ENCODE measurements at regions not wholly inside any gene's neighbourhood (a gene's known extent, or its start where the extent isn't known, plus 50 kb on each side); places are given as distances from the start of the nearest gene placed in this dataset.

GRCh38 chr15:94701281-94701985 lies 470.1 kb downstream of the MCTP2 start:
- no peak for DNase-seq
- Histone ChIP-seq H3K4me1 (ENCODE audit: insufficient read depth, low read length) (no peaks in the 10 kb centered on the region), H4K20me1 (ENCODE audit: insufficient read depth, low read length) (no peaks in the 10 kb centered on the region), H3K4me3 (ENCODE audit: low read depth in 1 of 2, low read length in 2 of 2) (no peak overlapping the region), H3K27me3 (ENCODE audit: insufficient read depth, low read length, poor library complexity) (peaks cover 8% of the 10 kb centered on the region), H2AFZ (ENCODE audit: low read depth, low read length) (no peak overlapping the region), H3K27ac (ENCODE audit: low read length) (no peak overlapping the region), H3K79me2 (ENCODE audit: insufficient read depth, low read length) (no peaks in the 10 kb centered on the region), H3K9ac (ENCODE audit: low read depth, low read length) (no peak overlapping the region), H3K36me3 (ENCODE audit: insufficient read depth, low read length) (no peaks in the 10 kb centered on the region), H3K9me3 (ENCODE audit: insufficient read depth, low read length, severe bottlenecking) (no peaks in the 10 kb centered on the region), H3K4me2 (ENCODE audit: insufficient read depth, low read length) (no peak overlapping the region)
- no peak for ATAC-seq (ENCODE audit: insufficient read depth, low read depth)
- TF ChIP-seq CTCF (IDR thresholded peaks at IDR 0.05; ENCODE audit: borderline replicate concordance, extremely low read depth, low read length, poor library complexity, severe bottlenecking) (no peak), EZH2 (IDR thresholded peaks at IDR 0.05; ENCODE audit: borderline replicate concordance, low read depth, low read length, severe bottlenecking) (no peak)

DNA sequence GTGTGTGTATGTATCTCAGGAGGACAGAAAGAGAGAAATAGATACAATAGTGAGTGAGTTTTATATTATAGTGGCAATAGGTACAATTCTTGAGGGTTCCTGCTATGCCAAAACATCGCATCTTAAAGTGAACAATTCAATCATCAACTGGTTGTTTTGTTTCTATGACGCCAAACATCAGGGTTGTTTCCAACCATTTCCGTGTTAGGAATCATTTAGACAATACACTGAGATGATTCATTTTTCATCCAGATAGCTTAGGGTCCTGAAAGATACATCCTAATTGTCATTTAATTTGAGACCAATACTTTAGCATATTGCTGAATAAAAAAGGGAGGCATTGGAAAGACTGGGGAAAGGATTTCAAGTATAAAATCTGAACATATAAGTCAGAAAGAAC lies 472.2 kb downstream of the MCTP2 start:
- Histone ChIP-seq H2AFZ (ENCODE audit: low read depth, low read length) (no peak overlapping the region), H3K4me2 (ENCODE audit: insufficient read depth, low read length) (no peak overlapping the region), H3K79me2 (ENCODE audit: insufficient read depth, low read length) (no peaks in the 10 kb centered on the region), H3K4me1 (ENCODE audit: insufficient read depth, low read length) (no peaks in the 10 kb centered on the region), H4K20me1 (ENCODE audit: insufficient read depth, low read length) (no peaks in the 10 kb centered on the region), H3K9ac (ENCODE audit: low read depth, low read length) (no peak overlapping the region), H3K4me3 (ENCODE audit: low read depth in 1 of 2, low read length in 2 of 2) (no peak overlapping the region), H3K9me3 (ENCODE audit: insufficient read depth, low read length, severe bottlenecking) (no peaks in the 10 kb centered on the region), H3K27me3 (ENCODE audit: insufficient read depth, low read length, poor library complexity) (peaks cover 8% of the 10 kb centered on the region), H3K27ac (ENCODE audit: low read length) (no peak overlapping the region), H3K36me3 (ENCODE audit: insufficient read depth, low read length) (no peaks in the 10 kb centered on the region)
- no peak for DNase-seq
- no peak for TF ChIP-seq EZH2 (IDR thresholded peaks at IDR 0.05; ENCODE audit: borderline replicate concordance, low read depth, low read length, severe bottlenecking)
- no peak for TF ChIP-seq CTCF (IDR thresholded peaks at IDR 0.05; ENCODE audit: borderline replicate concordance, extremely low read depth, low read length, poor library complexity, severe bottlenecking)
- ATAC-seq (ENCODE audit: insufficient read depth, low read depth): no peak

DNA sequence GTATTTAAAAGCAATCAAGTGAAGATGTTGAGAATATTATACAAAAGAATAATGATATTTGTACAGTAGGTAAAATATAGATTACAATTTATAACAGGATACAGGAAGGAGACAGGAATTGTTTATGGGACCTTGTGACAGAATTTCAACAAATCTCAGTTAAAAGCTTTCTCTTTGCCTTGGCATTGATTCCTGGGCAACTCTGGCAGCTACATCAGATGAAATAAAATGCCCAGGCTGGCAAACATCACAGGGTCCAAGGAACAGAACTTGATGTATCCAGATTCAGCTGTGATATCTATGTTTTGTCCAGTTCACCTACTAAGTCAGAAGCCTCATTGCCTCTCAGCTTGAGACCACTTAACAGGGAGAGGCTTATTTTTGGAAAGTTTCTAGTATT lies 473.1 kb downstream of the MCTP2 start:
- Histone ChIP-seq H3K4me3 (ENCODE audit: low read depth in 1 of 2, low read length in 2 of 2) (no peak overlapping the region), H3K9me3 (ENCODE audit: insufficient read depth, low read length, severe bottlenecking) (no peaks in the 10 kb centered on the region), H3K9ac (ENCODE audit: low read depth, low read length) (no peak overlapping the region), H3K79me2 (ENCODE audit: insufficient read depth, low read length) (no peaks in the 10 kb centered on the region), H4K20me1 (ENCODE audit: insufficient read depth, low read length) (no peaks in the 10 kb centered on the region), H3K27ac (ENCODE audit: low read length) (no peak overlapping the region), H3K4me1 (ENCODE audit: insufficient read depth, low read length) (no peaks in the 10 kb centered on the region), H3K27me3 (ENCODE audit: insufficient read depth, low read length, poor library complexity) (peaks cover 8% of the 10 kb centered on the region), H3K36me3 (ENCODE audit: insufficient read depth, low read length) (no peaks in the 10 kb centered on the region), H3K4me2 (ENCODE audit: insufficient read depth, low read length) (no peak overlapping the region), H2AFZ (ENCODE audit: low read depth, low read length) (no peak overlapping the region)
- DNase-seq: no peak
- TF ChIP-seq CTCF (IDR thresholded peaks at IDR 0.05; ENCODE audit: borderline replicate concordance, extremely low read depth, low read length, poor library complexity, severe bottlenecking) (no peak), EZH2 (IDR thresholded peaks at IDR 0.05; ENCODE audit: borderline replicate concordance, low read depth, low read length, severe bottlenecking) (no peak)
- ATAC-seq (ENCODE audit: insufficient read depth, low read depth): no peak
